WTC11 (cell line): ENCODE measurements at regions not wholly inside any gene's neighbourhood (a gene's known extent, or its start where the extent isn't known, plus 50 kb on each side); places are given as distances from the start of the nearest gene placed in this dataset.

Experiments
- ATAC-seq: fragments of 200-7000 bp; cut with Tn5 transposase; 2 replicates; pipeline ENCODE4 v1.10.0; 2021; ENCODE audit warnings: mild to moderate bottlenecking, moderate library complexity
- CTCF ChIA-PET: fragments of 300-600 bp; sonication (Branson Sonifier 250); formaldehyde crosslinking; loops from one replicate; lab custom pipeline; 2021; ENCODE audit warnings: antibody characterized with exemption; lab: Charles Lee
- POLR2A ChIA-PET: fragments of 350-600 bp; sonication (Branson Sonifier 250); formaldehyde crosslinking; loops from one replicate; lab custom pipeline; 2021; ENCODE audit warnings: antibody characterized with exemption; lab: Charles Lee
- DNase-seq: peaks from one replicate; pipeline ENCODE4 v3.0.0; 2021; ENCODE audit warnings: low spot score
- H3K27ac Mint-ChIP-seq: 2 replicates; pipeline ENCODE4 v1.8.0; 2021; ENCODE audit warnings: mixed read lengths
- H3K27me3 Mint-ChIP-seq: 2 replicates; pipeline ENCODE4 v1.8.0; 2021; ENCODE audit warnings: low read depth, mild to moderate bottlenecking, moderate library complexity, mixed read lengths
- H3K36me3 Mint-ChIP-seq: 2 replicates; pipeline ENCODE4 v1.8.0; 2021; ENCODE audit warnings: mixed read lengths
- H3K4me1 Mint-ChIP-seq: 2 replicates; pipeline ENCODE4 v1.8.0; 2022; ENCODE audit warnings: mixed read lengths
- H3K4me3 Mint-ChIP-seq: 2 replicates; pipeline ENCODE4 v1.8.0; 2021; ENCODE audit warnings: mild to moderate bottlenecking, moderate library complexity, mixed read lengths
- H3K9me3 Mint-ChIP-seq: 2 replicates; pipeline ENCODE4 v1.8.0; 2021; ENCODE audit warnings: mixed read lengths
- ATF2 ChIP-seq: sonication (generic); formaldehyde crosslinking; IDR thresholded peaks from 2 replicates; pipeline ENCODE4 v1.8.1; 2022; ENCODE audit warnings: low read depth, missing genetic modification reagents, borderline replicate concordance
- ATF6 ChIP-seq: sonication (generic); formaldehyde crosslinking; IDR thresholded peaks from 2 replicates; pipeline ENCODE4 v1.8.1; 2023; ENCODE audit warnings: mild to moderate bottlenecking, missing genetic modification reagents
- CBFB ChIP-seq: sonication (generic); formaldehyde crosslinking; IDR thresholded peaks from 2 replicates; pipeline ENCODE4 v1.8.1; 2022; ENCODE audit warnings: mild to moderate bottlenecking, low read depth, missing genetic modification reagents
- E2F5 ChIP-seq: sonication (generic); formaldehyde crosslinking; IDR thresholded peaks from 2 replicates; pipeline ENCODE4 v1.8.1; 2022; ENCODE audit warnings: mild to moderate bottlenecking, moderate library complexity, missing genetic modification reagents
- ELF4 ChIP-seq: sonication (generic); formaldehyde crosslinking; IDR thresholded peaks from 2 replicates; pipeline ENCODE4 v1.8.1; 2022; ENCODE audit warnings: low read depth, mild to moderate bottlenecking, moderate library complexity, missing genetic modification reagents
- ESRRA ChIP-seq: sonication (generic); formaldehyde crosslinking; IDR thresholded peaks from 2 replicates; pipeline ENCODE4 v1.8.1; 2022; ENCODE audit warnings: mild to moderate bottlenecking, missing genetic modification reagents, borderline replicate concordance
- MLX ChIP-seq: sonication (generic); formaldehyde crosslinking; IDR thresholded peaks from 2 replicates; pipeline ENCODE4 v1.8.1; 2023; ENCODE audit warnings: mild to moderate bottlenecking, missing genetic modification reagents, moderate library complexity
- NR3C1 ChIP-seq: sonication (generic); formaldehyde crosslinking; conservative IDR thresholded peaks from 2 replicates; pipeline ENCODE4 v1.8.1; 2023; ENCODE audit warnings: low read depth, mild to moderate bottlenecking, missing genetic modification reagents
- PRRX2 ChIP-seq: fragments of 250-450 bp; sonication (Bioruptor Pico); IDR thresholded peaks from 2 replicates; pipeline ENCODE4 v1.8.0; 2021; ENCODE audit warnings: mild to moderate bottlenecking
- TCF7 ChIP-seq: sonication (generic); formaldehyde crosslinking; IDR thresholded peaks from 2 replicates; pipeline ENCODE4 v1.8.0; 2022; ENCODE audit warnings: mild to moderate bottlenecking, low read depth, missing genetic modification reagents, moderate library complexity
- ZBTB21 ChIP-seq: sonication (generic); formaldehyde crosslinking; IDR thresholded peaks from 2 replicates; pipeline ENCODE4 v1.8.1; 2023; ENCODE audit warnings: mild to moderate bottlenecking, missing genetic modification reagents, borderline replicate concordance
- ZMAT4 ChIP-seq: fragments of 250-450 bp; sonication (Bioruptor Pico); IDR thresholded peaks from 2 replicates; pipeline ENCODE4 v1.9.0; 2021; ENCODE audit warnings: mild to moderate bottlenecking
- ZNF138 ChIP-seq: sonication (generic); formaldehyde crosslinking; conservative IDR thresholded peaks from 2 replicates; pipeline ENCODE4 v1.8.1; 2022; ENCODE audit warnings: mild to moderate bottlenecking, moderate library complexity, missing genetic modification reagents
- ZNF317 ChIP-seq: sonication (generic); formaldehyde crosslinking; IDR thresholded peaks from 2 replicates; pipeline ENCODE4 v1.8.1; 2023; ENCODE audit warnings: low read depth, mild to moderate bottlenecking, moderate library complexity, missing genetic modification reagents, borderline replicate concordance
- ZNF396 ChIP-seq: fragments of 250-450 bp; sonication (Bioruptor Pico); IDR thresholded peaks from 2 replicates; pipeline ENCODE4 v1.8.0; 2021; ENCODE audit warnings: mild to moderate bottlenecking, moderate library complexity, borderline replicate concordance
- ZNF512 ChIP-seq: sonication (generic); formaldehyde crosslinking; IDR thresholded peaks from 2 replicates; pipeline ENCODE4 v1.8.1; 2022; ENCODE audit warnings: missing genetic modification reagents, borderline replicate concordance
- ZNF532 ChIP-seq: fragments of 250-450 bp; sonication (Bioruptor Pico); IDR thresholded peaks from 2 replicates; pipeline ENCODE4 v1.9.0; 2021; ENCODE audit warnings: mild to moderate bottlenecking, borderline replicate concordance

- no peak for TF ChIP-seq ZNF532 (CRISPR knock-in tag)
- no peak for TF ChIP-seq ZMAT4
- TF ChIP-seq ATF6 (CRISPR knock-in tag) = no peak
- TF ChIP-seq ESRRA = no peak
- TF ChIP-seq ZNF396 (CRISPR knock-in tag) = no peak
- no peak for TF ChIP-seq ZBTB21 (CRISPR knock-in tag)
- no peak for TF ChIP-seq ATF2 (CRISPR knock-in tag)
- TF ChIP-seq, all 79 proteins: peak for 0
Measured at GRCh38 chr5:124130816-124131215, 615.6 kb downstream of the ZNF608 start (continued).

GRCh38 chr5:124128867-124129266, 616.9 kb downstream of the CSNK1G3 start:
- H3K9me3 Mint-ChIP-seq = peaks cover 7% of the 10 kb centered on the region; the same call in 1 of the 2 replicates
- H3K4me3 Mint-ChIP-seq = no peak overlapping the region
- no peak for ATAC-seq
- H3K27me3 Mint-ChIP-seq = no peaks in the 10 kb centered on the region
- no peak overlapping the region for H3K27ac Mint-ChIP-seq
- ChIA-PET CTCF (no interaction called here), POLR2A (no interaction called here)
- H3K36me3 Mint-ChIP-seq = no peaks in the 10 kb centered on the region
- DNase-seq = no peak
- TF ChIP-seq ZNF317 (CRISPR knock-in tag) (no peak), PRRX2 (CRISPR knock-in tag) (no peak), MLX (CRISPR knock-in tag) (no peak), NR3C1 (CRISPR knock-in tag) (no peak), E2F5 (no peak), ZNF138 (CRISPR knock-in tag) (no peak), TCF7 (CRISPR knock-in tag) (no peak), CBFB (CRISPR knock-in tag) (no peak), ZNF512 (CRISPR knock-in tag) (no peak), ELF4 (CRISPR knock-in tag) (no peak)
- peaks cover 3% of the 10 kb centered on the region; the same call in 1 of the 2 replicates for H3K4me1 Mint-ChIP-seq
